SIG-M5 treated with dmso at 0.1 percent for 504 hours (cell line): ENCODE measurements at regions not wholly inside any gene's neighbourhood (a gene's known extent, or its start where the extent isn't known, plus 50 kb on each side); places are given as distances from the start of the nearest gene placed in this dataset.

Experiments used
- DNase-seq: peaks from one replicate; lab custom pipeline; 2025; ENCODE audit not compliant: unreplicated experiment; lab: John Stamatoyannopoulos, UW

DNA sequence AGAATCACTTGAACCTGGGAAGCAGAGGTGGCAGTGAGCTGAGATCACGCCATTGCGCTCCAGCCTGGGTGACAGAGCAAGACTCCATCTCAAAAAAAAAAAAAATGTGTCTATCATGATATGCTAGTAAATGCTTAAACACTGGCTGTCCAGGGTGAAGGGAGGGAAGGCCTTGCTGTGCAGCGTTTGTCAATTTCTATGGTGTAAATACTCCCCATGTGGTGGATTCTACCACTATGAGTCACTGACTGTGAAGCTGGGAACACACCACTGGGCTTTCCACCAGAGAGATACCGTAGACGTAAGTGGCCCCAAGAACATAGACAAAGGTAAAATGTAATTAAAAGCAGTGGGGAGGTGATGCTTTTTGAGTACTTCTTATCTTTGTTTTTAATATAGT is 51.3 kb upstream of the LEF1 start:
- DNase-seq: no peak
